ENCODE measurements at regions not wholly inside any gene's neighbourhood (a gene's known extent, or its start where the extent isn't known, plus 50 kb on each side); places are given as distances from the start of the nearest gene placed in this dataset.

- TF ChIP-seq CTCF (IDR thresholded peaks at IDR 0.05) (no peak), POLR2A (IDR thresholded peaks at IDR 0.05) (no peak)
These were observed 185.8 kb upstream of the RAG2 start for GRCh38 chr11:36783808-36784207.
